ENCODE measurements at regions not wholly inside any gene's neighbourhood (a gene's known extent, or its start where the extent isn't known, plus 50 kb on each side); places are given as distances from the start of the nearest gene placed in this dataset.

GRCh38 chr2:164430166-164430783 is 191.0 kb downstream of the GRB14 start:
- POLR2A ChIA-PET (ENCODE audit: partially characterized antibody) = no interaction called here
- Histone ChIP-seq H3K36me3 (ENCODE audit: control insufficient read depth in 2 of 4, insufficient read depth in 4 of 4, low read length in 3 of 4) (no peaks in the 10 kb centered on the region), H3K18ac (ENCODE audit: extremely low read depth, low read length) (no peak overlapping the region), H3K9me3 (ENCODE audit: insufficient read depth in 2 of 2, low read depth in 1 of 2, low read length in 1 of 2) (no peaks in the 10 kb centered on the region), H2BK120ac (replicated peaks; ENCODE audit: low read depth, low read length) (no peak overlapping the region), H4K5ac (ENCODE audit: insufficient read length, low read depth, low read length) (no peak overlapping the region), H2BK15ac (ENCODE audit: low read length) (no peak overlapping the region), H3K23me2 (ENCODE audit: low read depth, low read length) (no peaks in the 10 kb centered on the region), H2BK20ac (ENCODE audit: low read length) (no peak overlapping the region), H4K91ac (replicated peaks; ENCODE audit: insufficient read length, low read length) (no peak overlapping the region), H3K79me2 (ENCODE audit: control insufficient read depth in 1 of 2, insufficient read depth in 2 of 2, low read length in 2 of 2) (no peaks in the 10 kb centered on the region), H3K4me2 (ENCODE audit: insufficient read depth in 1 of 2, low read depth in 2 of 2, low read length in 2 of 2) (no peak overlapping the region), H3K27ac (ENCODE audit: low read depth, low read length) (no peak overlapping the region), H2AK5ac (ENCODE audit: low read depth, low read length) (no peak overlapping the region), H3K4ac (replicated peaks; ENCODE audit: insufficient read length, low read depth, low read length) (no peak overlapping the region), H3K9ac (replicated peaks in 1 of 4; ENCODE audit: extremely low read depth in 1 of 4, low read depth in 3 of 4, low read length in 3 of 4) (no peak overlapping the region), H3K4me1 (replicated peaks in 1 of 4; ENCODE audit: control insufficient read depth in 3 of 4, insufficient read depth in 4 of 4, low read length in 3 of 4) (no peaks in the 10 kb centered on the region), H3K23ac (ENCODE audit: insufficient read length) (no peak overlapping the region), H3K27me3 (replicated peaks in 1 of 4; ENCODE audit: control insufficient read depth in 3 of 4, extremely low read depth in 1 of 4, insufficient read depth in 3 of 4, low read length in 3 of 4) (no peaks in the 10 kb centered on the region), H3K14ac (ENCODE audit: insufficient read length) (no peak overlapping the region), H3K79me1 (ENCODE audit: low read depth, low read length) (no peaks in the 10 kb centered on the region), H3K56ac (replicated peaks; ENCODE audit: insufficient read length, low read depth, low read length) (no peak overlapping the region), H2AFZ (ENCODE audit: low read length) (no peak overlapping the region), H4K8ac (ENCODE audit: extremely low read depth, insufficient read depth, low read length) (no peak overlapping the region), H3K4me3 (ENCODE audit: extremely low read depth in 1 of 4, insufficient read depth in 2 of 4, low read depth in 3 of 4, low read length in 4 of 4) (no peak overlapping the region), H2BK12ac (ENCODE audit: low read depth, low read length) (no peak overlapping the region), H4K20me1 (replicated peaks in 1 of 2; ENCODE audit: control insufficient read depth in 1 of 2, insufficient read depth in 2 of 2, low read length in 2 of 2) (no peaks in the 10 kb centered on the region), H2BK5ac (ENCODE audit: low read depth, low read length) (no peak overlapping the region)
- CTCF ChIA-PET (ENCODE audit: partially characterized antibody) = interaction anchor here (0.7 to 1.8 kb wide), 10 partner anchors 13 to 1261 kb away, joined by 3 to 8 read pairs (median 4); no protein-coding TSS in a partner anchor
- peak; percentile 82 for FAIRE-seq
- DNase-seq (ENCODE audit: low read depth in 1 of 2, low spot score in 2 of 2) = no peak
- 89% methylated on average over 3 of the region's 3 CpGs; no CpG with 5 or more reads in 1 of the 2 experiments for WGBS, 2 experiments (ENCODE audit: extremely low coverage in 1 of 2, insufficient coverage in 1 of 2, insufficient read length in 1 of 2, insufficient replicate concordance in 2 of 2, low coverage in 1 of 2, low lambda C conversion rate in 2 of 2, missing lambda C conversion rate in 1 of 2)
- no peak for TF ChIP-seq TAF7 (optimal IDR thresholded peaks at IDR 0.05; ENCODE audit: borderline replicate concordance, low read depth, low read length)
- no peak for TF ChIP-seq EZH2 (IDR thresholded peaks at IDR 0.05; ENCODE audit: low read depth, low read length, severe bottlenecking)
- no peak for TF ChIP-seq TCF12 (IDR thresholded peaks at IDR 0.05; ENCODE audit: low read depth, low read length)
- TF ChIP-seq SIRT6 (IDR thresholded peaks at IDR 0.05; ENCODE audit: low read length) = no peak
- TF ChIP-seq BCL11A (IDR thresholded peaks at IDR 0.05; ENCODE audit: low read depth in 2 of 2, low read length in 2 of 2) = no peak
- TF ChIP-seq RAD21 (IDR thresholded peaks at IDR 0.05 in 1 of 2, conservative IDR thresholded peaks at IDR 0.05 in 1 of 2; ENCODE audit: low read depth in 2 of 2, low read length in 2 of 2) = peak; percentile 82
- TF ChIP-seq KDM5A (IDR thresholded peaks at IDR 0.05; ENCODE audit: low read length) = no peak
- TF ChIP-seq KDM1A (IDR thresholded peaks at IDR 0.05; ENCODE audit: borderline replicate concordance, low read length) = no peak
- TF ChIP-seq FOSL1 (IDR thresholded peaks at IDR 0.05; ENCODE audit: insufficient read depth, low read depth, low read length) = no peak
- no peak for TF ChIP-seq RXRA (IDR thresholded peaks at IDR 0.05; ENCODE audit: insufficient read depth, low read depth, low read length)
- TF ChIP-seq BRCA1 (IDR thresholded peaks at IDR 0.05; ENCODE audit: low read depth, low read length) = no peak
- no peak for TF ChIP-seq POLR2AphosphoS5 (IDR thresholded peaks at IDR 0.05; ENCODE audit: low read depth, low read length)

Measured in H1 (cell line).